NT2/D1 (cell line): ENCODE measurements at regions not wholly inside any gene's neighbourhood (a gene's known extent, or its start where the extent isn't known, plus 50 kb on each side); places are given as distances from the start of the nearest gene placed in this dataset.

ENCODE experiments used
- YY1 ChIP-seq: IDR thresholded peaks from 2 replicates; pipeline ENCODE4 v1.6.1; 2011; ENCODE audit not compliant: insufficient read length, insufficient read depth
- ZNF274 ChIP-seq: IDR thresholded peaks from 2 replicates; pipeline ENCODE4 v1.6.1; 2011; ENCODE audit warnings: mild to moderate bottlenecking, low read depth, low read length

GRCh38 chr1:185512442-185512841, 195.4 kb upstream of the IVNS1ABP start:
- no peak for TF ChIP-seq YY1
- no peak for TF ChIP-seq ZNF274
